GM12878 (cell line): ENCODE measurements at regions not wholly inside any gene's neighbourhood (a gene's known extent, or its start where the extent isn't known, plus 50 kb on each side); places are given as distances from the start of the nearest gene placed in this dataset.

ENCODE experiments used
- CBX3 ChIP-seq: fragments of 200-600 bp; sonication (generic); IDR thresholded peaks from 2 replicates; pipeline ENCODE4 v1.6.1; 2016; ENCODE audit warnings: low read depth, borderline replicate concordance
- NFYB ChIP-seq: IDR thresholded peaks from 2 replicates; pipeline ENCODE4 v1.6.1; 2011; ENCODE audit warnings: low read depth, mild to moderate bottlenecking, low read length, improper control_type of control experiment, moderate library complexity; ENCODE audit not compliant: insufficient read depth
- TF ChIP-seq, protein P1 (sequence below): fragments of 450-650 bp; IDR thresholded peaks from 2 replicates; pipeline ENCODE4 v1.6.1; 2018; ENCODE audit warnings: borderline replicate concordance, mild to moderate bottlenecking; ENCODE audit not compliant: partially characterized antibody
- TF ChIP-seq, protein P2 (sequence below), 3 experiments: IDR thresholded peaks in 2 of 3; conservative IDR thresholded peaks in 1 of 3; 2 replicates each; pipeline ENCODE4 v1.5.1; 2011; ENCODE audit warnings: low read depth in 3 of 3, low read length in 3 of 3, mild to moderate bottlenecking in 3 of 3, control low read depth in 2 of 3, moderate library complexity in 2 of 3, inconsistent platforms in 1 of 3, mixed read lengths in 1 of 3; ENCODE audit not compliant: control insufficient read depth in 2 of 3, insufficient read depth in 1 of 3; ENCODE audit errors: extremely low read depth in 1 of 3

DNA sequence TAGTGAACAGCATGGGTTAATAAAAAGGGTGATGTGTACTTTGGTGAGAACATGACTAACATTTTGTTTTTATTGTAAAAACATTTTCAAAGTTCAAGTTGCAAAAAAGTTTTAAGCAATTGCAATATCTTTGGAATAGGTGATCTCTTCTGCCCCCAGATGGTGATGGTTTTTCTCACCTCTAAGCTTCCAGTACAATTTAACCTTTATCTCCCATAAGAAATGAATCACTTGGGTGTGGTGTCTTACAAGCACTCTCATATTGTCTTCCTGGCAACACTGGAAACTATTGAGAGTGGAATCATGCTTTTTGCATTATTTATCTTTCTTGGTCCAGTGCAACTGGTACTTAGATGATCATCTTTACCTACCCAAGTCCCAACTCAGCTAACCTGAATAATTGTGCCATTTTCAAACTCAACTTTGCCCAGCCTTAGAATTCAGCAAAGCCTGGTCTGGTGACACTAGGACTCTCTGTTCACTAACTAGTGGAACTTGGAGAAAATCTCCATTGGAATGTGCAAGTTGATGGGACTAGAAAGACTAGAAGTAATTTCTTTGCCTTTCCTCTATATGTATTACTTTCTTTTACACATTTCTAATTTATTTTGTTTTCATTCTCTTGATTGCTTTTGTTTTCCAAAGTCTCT, 964.7 kb upstream of the ZEB2 start:
- TF ChIP-seq CBX3 (no peak), NFYB (no peak)
- TF ChIP-seq, protein P1, sequence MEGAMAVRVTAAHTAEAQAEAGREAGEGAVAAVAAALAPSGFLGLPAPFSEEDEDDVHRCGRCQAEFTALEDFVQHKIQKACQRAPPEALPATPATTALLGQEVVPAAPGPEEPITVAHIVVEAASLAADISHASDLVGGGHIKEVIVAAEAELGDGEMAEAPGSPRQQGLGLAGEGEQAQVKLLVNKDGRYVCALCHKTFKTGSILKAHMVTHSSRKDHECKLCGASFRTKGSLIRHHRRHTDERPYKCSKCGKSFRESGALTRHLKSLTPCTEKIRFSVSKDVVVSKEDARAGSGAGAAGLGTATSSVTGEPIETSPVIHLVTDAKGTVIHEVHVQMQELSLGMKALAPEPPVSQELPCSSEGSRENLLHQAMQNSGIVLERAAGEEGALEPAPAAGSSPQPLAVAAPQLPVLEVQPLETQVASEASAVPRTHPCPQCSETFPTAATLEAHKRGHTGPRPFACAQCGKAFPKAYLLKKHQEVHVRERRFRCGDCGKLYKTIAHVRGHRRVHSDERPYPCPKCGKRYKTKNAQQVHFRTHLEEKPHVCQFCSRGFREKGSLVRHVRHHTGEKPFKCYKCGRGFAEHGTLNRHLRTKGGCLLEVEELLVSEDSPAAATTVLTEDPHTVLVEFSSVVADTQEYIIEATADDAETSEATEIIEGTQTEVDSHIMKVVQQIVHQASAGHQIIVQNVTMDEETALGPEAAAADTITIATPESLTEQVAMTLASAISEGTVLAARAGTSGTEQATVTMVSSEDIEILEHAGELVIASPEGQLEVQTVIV, result no peak
- TF ChIP-seq, protein P2, sequence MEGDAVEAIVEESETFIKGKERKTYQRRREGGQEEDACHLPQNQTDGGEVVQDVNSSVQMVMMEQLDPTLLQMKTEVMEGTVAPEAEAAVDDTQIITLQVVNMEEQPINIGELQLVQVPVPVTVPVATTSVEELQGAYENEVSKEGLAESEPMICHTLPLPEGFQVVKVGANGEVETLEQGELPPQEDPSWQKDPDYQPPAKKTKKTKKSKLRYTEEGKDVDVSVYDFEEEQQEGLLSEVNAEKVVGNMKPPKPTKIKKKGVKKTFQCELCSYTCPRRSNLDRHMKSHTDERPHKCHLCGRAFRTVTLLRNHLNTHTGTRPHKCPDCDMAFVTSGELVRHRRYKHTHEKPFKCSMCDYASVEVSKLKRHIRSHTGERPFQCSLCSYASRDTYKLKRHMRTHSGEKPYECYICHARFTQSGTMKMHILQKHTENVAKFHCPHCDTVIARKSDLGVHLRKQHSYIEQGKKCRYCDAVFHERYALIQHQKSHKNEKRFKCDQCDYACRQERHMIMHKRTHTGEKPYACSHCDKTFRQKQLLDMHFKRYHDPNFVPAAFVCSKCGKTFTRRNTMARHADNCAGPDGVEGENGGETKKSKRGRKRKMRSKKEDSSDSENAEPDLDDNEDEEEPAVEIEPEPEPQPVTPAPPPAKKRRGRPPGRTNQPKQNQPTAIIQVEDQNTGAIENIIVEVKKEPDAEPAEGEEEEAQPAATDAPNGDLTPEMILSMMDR (IDR thresholded peaks at IDR 0.05 in 2 of 3, conservative IDR thresholded peaks at IDR 0.05 in 1 of 3; ENCODE audit: control insufficient read depth in 2 of 3, extremely low read depth in 1 of 3, insufficient read depth in 1 of 3, low read depth in 3 of 3, low read length in 3 of 3), result peak in 1 of 3 experiments; percentile 27; a peak in 2 of 6 replicates
